ENCODE measurements at regions not wholly inside any gene's neighbourhood (a gene's known extent, or its start where the extent isn't known, plus 50 kb on each side); places are given as distances from the start of the nearest gene placed in this dataset.

DNA sequence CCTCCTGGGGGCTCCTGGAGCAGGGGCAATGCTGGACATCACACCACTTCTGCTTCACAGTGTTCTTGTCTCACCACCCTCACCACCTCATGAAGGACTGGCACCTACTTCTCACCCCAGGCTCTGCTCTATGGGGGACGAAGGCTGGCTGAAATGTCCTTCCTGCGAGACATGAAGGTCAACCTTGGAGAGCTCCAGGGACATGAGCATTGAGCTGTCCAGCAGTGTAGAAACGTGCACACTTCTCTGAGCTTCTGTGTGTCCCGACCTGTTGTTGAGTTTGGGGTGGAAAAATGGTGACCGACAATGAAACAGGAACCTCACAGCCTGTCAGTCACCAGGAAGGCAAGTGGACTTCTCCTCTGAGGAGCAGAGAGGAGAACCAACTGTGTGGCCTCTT is 68.6 kb upstream of the ADAMTS16 start:
- FAIRE-seq (no peak), DNase-seq (no peak)
- Histone ChIP-seq H3K9me3 (ENCODE audit: control insufficient read depth in 2 of 2, insufficient read depth in 1 of 2, low read depth in 1 of 2, low read length in 1 of 2) (no peaks in the 10 kb centered on the region), H3K36me3 (ENCODE audit: control insufficient read depth in 3 of 3, insufficient read depth in 2 of 3, low read depth in 1 of 3, low read length in 3 of 3) (no peaks in the 10 kb centered on the region), H3K4me3 (ENCODE audit: low read depth in 1 of 3, low read length in 3 of 3) (no peak overlapping the region), H3K27me3 (ENCODE audit: control insufficient read depth in 3 of 3, insufficient read depth in 3 of 3, low read length in 3 of 3) (no peaks in the 10 kb centered on the region), H3K4me1 (ENCODE audit: control insufficient read depth in 3 of 3, insufficient read depth in 2 of 3, low read depth in 1 of 3, low read length in 2 of 3) (no peaks in the 10 kb centered on the region), H3K27ac (ENCODE audit: low read depth in 1 of 3, low read length in 2 of 3) (no peak overlapping the region)
- WGBS, 3 donors: 73 to 82% (median 81%) methylated on average over 5 of the region's 5 CpGs

DNA sequence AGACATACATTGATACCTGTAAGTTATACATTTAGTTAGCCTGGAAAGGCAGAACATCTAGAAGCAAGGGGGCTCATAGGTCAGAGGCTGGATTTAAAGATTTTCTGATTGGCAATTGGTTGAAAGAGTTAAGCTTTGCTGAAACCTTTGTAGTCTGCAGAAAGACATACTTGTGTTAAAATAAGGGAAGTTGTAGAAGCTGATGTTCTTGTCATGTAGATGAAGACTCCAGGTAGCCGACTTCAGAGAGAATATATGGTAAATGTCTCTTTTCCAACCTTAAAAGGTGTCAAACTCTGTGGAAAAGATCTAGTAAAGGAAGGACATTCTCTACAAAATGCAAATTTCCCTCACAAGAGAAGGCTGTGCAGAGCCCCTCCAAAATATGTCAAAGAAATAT is 62.9 kb upstream of the ADAMTS16 start:
- DNase-seq (no peak), FAIRE-seq (no peak)
- Histone ChIP-seq H3K9me3 (ENCODE audit: control insufficient read depth in 2 of 2, insufficient read depth in 1 of 2, low read depth in 1 of 2, low read length in 1 of 2) (no peaks in the 10 kb centered on the region), H3K4me1 (ENCODE audit: control insufficient read depth in 3 of 3, insufficient read depth in 2 of 3, low read depth in 1 of 3, low read length in 2 of 3) (no peaks in the 10 kb centered on the region), H3K4me3 (ENCODE audit: low read depth in 1 of 3, low read length in 3 of 3) (no peak overlapping the region), H3K27me3 (ENCODE audit: control insufficient read depth in 3 of 3, insufficient read depth in 3 of 3, low read length in 3 of 3) (peaks cover 0 to 2% (median 0%) of the 10 kb centered on the region in 3 donors), H3K27ac (ENCODE audit: low read depth in 1 of 3, low read length in 2 of 3) (no peak overlapping the region), H3K36me3 (ENCODE audit: control insufficient read depth in 3 of 3, insufficient read depth in 2 of 3, low read depth in 1 of 3, low read length in 3 of 3) (no peaks in the 10 kb centered on the region)
- 57 to 74% (median 73%) methylated on average over 1 of the region's 1 CpG for WGBS, 3 donors

DNA sequence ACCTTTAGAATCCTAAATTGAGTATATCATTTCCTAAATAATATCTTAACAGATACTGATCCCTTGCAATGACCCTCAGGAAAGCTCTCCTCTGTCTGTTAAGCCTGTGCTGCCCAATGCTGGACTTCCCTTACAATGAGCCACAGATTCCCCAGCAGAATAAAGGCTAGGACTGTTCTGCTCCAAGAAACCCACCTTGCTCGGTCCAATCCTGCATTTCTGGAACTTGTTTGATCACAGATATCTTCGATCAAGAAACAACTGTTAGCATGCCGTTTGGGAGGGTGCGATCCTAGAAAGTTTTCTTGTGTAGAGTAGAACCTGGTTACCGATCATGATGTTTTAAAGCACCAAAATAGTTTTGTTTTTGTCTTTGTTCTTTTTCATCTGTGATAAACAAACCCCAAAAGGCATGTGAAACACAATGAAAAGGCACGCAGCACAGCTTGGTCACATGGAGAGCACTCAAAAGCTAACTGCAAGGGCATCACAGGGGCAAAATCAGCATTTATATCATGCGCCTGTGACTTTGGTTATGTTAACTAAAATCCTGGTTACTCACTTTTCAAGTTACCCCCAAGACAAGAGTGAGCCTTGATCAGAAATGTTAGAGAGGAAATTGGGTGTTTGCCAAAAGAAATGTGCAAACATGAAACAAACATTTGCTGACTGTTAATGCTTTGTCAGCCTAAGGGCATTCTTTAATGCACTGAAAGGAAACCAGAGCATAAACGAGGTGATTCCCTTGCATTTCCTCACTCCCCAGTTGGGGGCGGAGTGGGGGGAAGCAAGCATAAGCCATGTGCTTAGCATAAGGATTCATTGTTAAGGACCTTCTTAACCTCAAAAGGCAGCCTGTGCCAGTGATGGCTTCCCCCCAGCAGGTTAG is 61.9 kb upstream of the ADAMTS16 start:
- DNase-seq (no peak), FAIRE-seq (no peak)
- 48 to 54% (median 48%) methylated on average over 9 of the region's 9 CpGs for WGBS, 3 donors
- Histone ChIP-seq H3K9me3 (ENCODE audit: control insufficient read depth in 2 of 2, insufficient read depth in 1 of 2, low read depth in 1 of 2, low read length in 1 of 2) (no peaks in the 10 kb centered on the region), H3K27me3 (ENCODE audit: control insufficient read depth in 3 of 3, insufficient read depth in 3 of 3, low read length in 3 of 3) (peaks cover 0 to 2% (median 0%) of the 10 kb centered on the region in 3 donors), H3K27ac (ENCODE audit: low read depth in 1 of 3, low read length in 2 of 3) (no peak overlapping the region), H3K4me1 (ENCODE audit: control insufficient read depth in 3 of 3, insufficient read depth in 2 of 3, low read depth in 1 of 3, low read length in 2 of 3) (no peaks in the 10 kb centered on the region), H3K36me3 (ENCODE audit: control insufficient read depth in 3 of 3, insufficient read depth in 2 of 3, low read depth in 1 of 3, low read length in 3 of 3) (no peaks in the 10 kb centered on the region), H3K4me3 (ENCODE audit: low read depth in 1 of 3, low read length in 3 of 3) (no peak overlapping the region)

DNA sequence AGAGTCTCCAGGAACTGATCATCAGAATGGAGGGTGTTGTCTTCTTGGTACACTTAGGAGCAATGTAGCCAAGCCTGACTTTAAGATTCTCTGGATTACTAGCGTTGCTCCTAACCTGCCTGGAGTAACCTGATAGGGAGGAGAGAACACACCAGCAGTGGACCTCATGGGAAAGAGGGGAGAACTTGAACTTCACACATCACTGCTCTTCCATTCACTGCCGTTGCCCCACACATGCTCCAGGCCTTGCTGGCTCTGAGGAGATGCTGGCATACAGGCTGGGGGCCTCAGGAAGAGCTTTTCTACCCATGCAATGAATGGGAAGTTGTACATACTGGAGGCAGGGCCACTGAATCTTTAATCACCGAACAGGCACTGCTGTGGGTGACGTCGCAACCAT is 60.3 kb upstream of the ADAMTS16 start:
- no peak overlapping the region for H3K27ac ChIP-seq (ENCODE audit: low read depth in 1 of 3, low read length in 2 of 3)
- FAIRE-seq (no peak), DNase-seq (no peak)
- no peaks in the 10 kb centered on the region for H3K36me3 ChIP-seq (ENCODE audit: control insufficient read depth in 3 of 3, insufficient read depth in 2 of 3, low read depth in 1 of 3, low read length in 3 of 3)
- no peak overlapping the region for H3K4me3 ChIP-seq (ENCODE audit: low read depth in 1 of 3, low read length in 3 of 3)
- 70 to 79% (median 74%) methylated on average over 5 of the region's 5 CpGs for WGBS, 3 donors
- H3K9me3 ChIP-seq (ENCODE audit: control insufficient read depth in 2 of 2, insufficient read depth in 1 of 2, low read depth in 1 of 2, low read length in 1 of 2): no peaks in the 10 kb centered on the region
- peaks cover 0 to 2% (median 0%) of the 10 kb centered on the region in 3 donors for H3K27me3 ChIP-seq (ENCODE audit: control insufficient read depth in 3 of 3, insufficient read depth in 3 of 3, low read length in 3 of 3)
- H3K4me1 ChIP-seq (ENCODE audit: control insufficient read depth in 3 of 3, insufficient read depth in 2 of 3, low read depth in 1 of 3, low read length in 2 of 3): no peaks in the 10 kb centered on the region

DNA sequence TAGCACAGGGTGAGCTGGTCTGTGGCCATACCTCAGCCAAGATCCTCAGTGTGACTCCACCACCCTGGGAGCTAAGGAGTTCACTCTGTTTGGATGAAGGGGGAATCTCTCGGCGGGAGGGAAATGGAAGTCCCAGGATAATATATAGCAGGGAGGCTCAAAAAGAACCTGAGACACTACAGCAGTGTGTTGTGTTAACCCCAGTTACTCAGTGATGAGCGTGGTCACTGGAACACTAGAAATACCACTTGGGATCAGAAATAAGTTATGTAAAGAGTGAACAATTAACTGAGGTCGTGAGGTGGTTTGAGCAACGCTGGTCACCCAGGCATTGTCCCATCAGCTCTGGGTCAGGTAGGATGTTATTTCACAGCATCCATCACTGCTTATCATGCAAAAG is 59.3 kb upstream of the ADAMTS16 start:
- Histone ChIP-seq H3K27me3 (ENCODE audit: control insufficient read depth in 3 of 3, insufficient read depth in 3 of 3, low read length in 3 of 3) (peaks cover 0 to 2% (median 0%) of the 10 kb centered on the region in 3 donors), H3K9me3 (ENCODE audit: control insufficient read depth in 2 of 2, insufficient read depth in 1 of 2, low read depth in 1 of 2, low read length in 1 of 2) (no peaks in the 10 kb centered on the region), H3K36me3 (ENCODE audit: control insufficient read depth in 3 of 3, insufficient read depth in 2 of 3, low read depth in 1 of 3, low read length in 3 of 3) (no peaks in the 10 kb centered on the region), H3K4me1 (ENCODE audit: control insufficient read depth in 3 of 3, insufficient read depth in 2 of 3, low read depth in 1 of 3, low read length in 2 of 3) (no peaks in the 10 kb centered on the region), H3K27ac (ENCODE audit: low read depth in 1 of 3, low read length in 2 of 3) (no peak overlapping the region), H3K4me3 (ENCODE audit: low read depth in 1 of 3, low read length in 3 of 3) (no peak overlapping the region)
- 67 to 71% (median 71%) methylated on average over 5 of the region's 5 CpGs for whole genome bisulfite sequencing, 3 donors
- DNase-seq (no peak), FAIRE-seq (no peak)

DNA sequence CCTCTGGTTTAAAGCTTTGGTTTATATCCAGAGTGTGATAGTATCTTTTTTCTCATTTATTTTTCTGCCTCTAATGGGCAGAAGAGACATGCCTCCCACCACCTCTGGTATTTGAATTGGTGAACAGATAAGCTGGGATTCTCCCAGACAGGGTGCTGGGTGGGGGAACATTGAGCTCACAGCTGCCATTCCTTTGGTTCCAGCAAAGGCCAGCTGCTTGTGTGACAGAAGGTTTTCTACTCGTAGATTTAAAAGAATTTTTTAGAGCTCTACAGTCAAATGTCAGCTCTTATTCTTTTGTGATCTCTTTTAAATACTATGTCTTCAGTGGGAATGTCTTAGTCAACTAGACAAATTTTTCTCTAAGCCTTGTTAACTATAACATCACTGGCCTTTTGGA is 54.7 kb upstream of the ADAMTS16 start:
- FAIRE-seq (no peak), DNase-seq (no peak)
- 37 to 41% (median 41%) methylated on average over 1 of the region's 1 CpG for WGBS, 3 donors
- Histone ChIP-seq H3K4me1 (ENCODE audit: control insufficient read depth in 3 of 3, insufficient read depth in 2 of 3, low read depth in 1 of 3, low read length in 2 of 3) (no peaks in the 10 kb centered on the region), H3K9me3 (ENCODE audit: control insufficient read depth in 2 of 2, insufficient read depth in 1 of 2, low read depth in 1 of 2, low read length in 1 of 2) (no peaks in the 10 kb centered on the region), H3K4me3 (ENCODE audit: low read depth in 1 of 3, low read length in 3 of 3) (no peak overlapping the region), H3K27ac (ENCODE audit: low read depth in 1 of 3, low read length in 2 of 3) (no peak overlapping the region), H3K36me3 (ENCODE audit: control insufficient read depth in 3 of 3, insufficient read depth in 2 of 3, low read depth in 1 of 3, low read length in 3 of 3) (no peaks in the 10 kb centered on the region), H3K27me3 (ENCODE audit: control insufficient read depth in 3 of 3, insufficient read depth in 3 of 3, low read length in 3 of 3) (no peaks in the 10 kb centered on the region)

DNA sequence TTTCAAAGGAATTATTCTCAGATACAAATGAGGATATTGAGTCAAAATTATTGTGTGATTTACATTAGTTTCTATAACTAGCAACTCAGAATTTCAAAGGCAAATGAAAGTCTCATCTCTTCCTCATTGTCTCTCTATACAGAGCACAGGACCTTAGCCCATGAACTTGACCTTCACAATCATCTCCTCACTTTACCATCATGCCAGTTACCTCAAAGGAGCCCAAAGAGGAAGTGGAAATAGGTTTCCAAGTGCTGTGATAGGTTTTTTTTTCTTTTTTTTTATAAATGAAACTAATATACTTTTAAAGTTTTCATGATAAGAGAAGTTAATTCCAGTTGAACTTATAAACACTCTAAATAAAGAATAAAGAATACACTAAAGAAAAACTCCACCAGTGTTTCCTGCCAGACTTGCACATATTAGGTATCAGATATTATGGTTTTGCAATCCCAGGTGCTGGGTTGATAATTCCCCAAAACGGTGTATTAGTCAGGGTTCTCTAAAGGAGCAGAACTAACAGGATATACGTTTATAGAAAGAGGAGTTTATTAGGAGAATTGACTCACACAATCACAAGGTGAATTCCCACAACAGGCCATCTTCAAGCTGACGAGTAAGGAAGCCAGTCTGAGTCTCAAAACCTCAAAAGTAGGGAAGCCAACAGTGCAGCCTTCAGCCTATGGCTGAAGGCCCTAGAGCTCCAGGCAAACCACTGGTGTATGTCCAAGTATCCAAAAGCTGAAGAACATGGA is 50.1 kb upstream of the ADAMTS16 start:
- Histone ChIP-seq H3K9me3 (ENCODE audit: control insufficient read depth in 2 of 2, insufficient read depth in 1 of 2, low read depth in 1 of 2, low read length in 1 of 2) (no peaks in the 10 kb centered on the region), H3K4me1 (ENCODE audit: control insufficient read depth in 3 of 3, insufficient read depth in 2 of 3, low read depth in 1 of 3, low read length in 2 of 3) (no peaks in the 10 kb centered on the region), H3K36me3 (ENCODE audit: control insufficient read depth in 3 of 3, insufficient read depth in 2 of 3, low read depth in 1 of 3, low read length in 3 of 3) (no peaks in the 10 kb centered on the region), H3K27me3 (ENCODE audit: control insufficient read depth in 3 of 3, insufficient read depth in 3 of 3, low read length in 3 of 3) (peaks cover 0 to 2% (median 0%) of the 10 kb centered on the region in 3 donors), H3K27ac (ENCODE audit: low read depth in 1 of 3, low read length in 2 of 3) (no peak overlapping the region), H3K4me3 (ENCODE audit: low read depth in 1 of 3, low read length in 3 of 3) (no peak overlapping the region)
- no peak for FAIRE-seq
- 58 to 65% (median 61%) methylated on average over 3 of the region's 3 CpGs for WGBS, 3 donors
- DNase-seq: no peak

All from small intestine (tissue), 7 donors.